ENCODE measurements at regions not wholly inside any gene's neighbourhood (a gene's known extent, or its start where the extent isn't known, plus 50 kb on each side); places are given as distances from the start of the nearest gene placed in this dataset.

- TF ChIP-seq ZNF274 (IDR thresholded peaks at IDR 0.05; ENCODE audit: low read depth, low read length) (no peak), YY1 (IDR thresholded peaks at IDR 0.05; ENCODE audit: insufficient read depth, insufficient read length) (no peak), SUZ12 (IDR thresholded peaks at IDR 0.05; ENCODE audit: extremely low read depth, insufficient read depth, insufficient read length) (no peak)
These were observed 405.8 kb upstream of the FKBP1C start for GRCh38 chr6:62805431-62805830.

All from NT2/D1 (cell line).